HL-60 (cell line): ENCODE measurements at regions not wholly inside any gene's neighbourhood (a gene's known extent, or its start where the extent isn't known, plus 50 kb on each side); places are given as distances from the start of the nearest gene placed in this dataset.

Source experiments
- DNase-seq, 2 experiments: peaks; one replicate each; pipeline ENCODE4 v3.0.0-alpha.2; 2010 to 2020; ENCODE audit warnings: low read depth in 1 of 2, low spot score in 1 of 2
- H3K27ac ChIP-seq: fragments of 250-450 bp; sonication (Bioruptor Pico); replicated peaks from 2 replicates; pipeline ENCODE4 v1.5.1; 2020; ENCODE audit warnings: mild to moderate bottlenecking, moderate library complexity
- H3K27me3 ChIP-seq: fragments of 250-450 bp; sonication (Bioruptor Pico); 2 replicates; pipeline ENCODE4 v1.5.1; 2021; ENCODE audit warnings: mild to moderate bottlenecking, moderate library complexity; ENCODE audit not compliant: insufficient read depth, poor library complexity, severe bottlenecking
- H3K4me3 ChIP-seq: replicated peaks from 2 replicates; pipeline ENCODE4 v1.5.1; 2011; ENCODE audit warnings: mild to moderate bottlenecking, control low read depth, low read length; ENCODE audit not compliant: insufficient read depth
- CTCF ChIP-seq: IDR thresholded peaks from one replicate; pipeline ENCODE4 v1.5.1; 2011; ENCODE audit warnings: low read length, control low read depth, inconsistent platforms; ENCODE audit not compliant: insufficient read depth
- GABPA ChIP-seq: IDR thresholded peaks from 2 replicates; pipeline ENCODE4 v1.6.1; 2012; ENCODE audit warnings: low read depth
- POLR2AphosphoS5 ChIP-seq: IDR thresholded peaks from 2 replicates; pipeline ENCODE4 v1.6.1; 2012; ENCODE audit warnings: low read depth
- SPI1 ChIP-seq: IDR thresholded peaks from 2 replicates; pipeline ENCODE4 v1.6.1; 2012; ENCODE audit warnings: low read depth, mild to moderate bottlenecking, borderline replicate concordance
- TF ChIP-seq, protein P1 (sequence below): IDR thresholded peaks from 2 replicates; pipeline ENCODE4 v1.6.1; 2012; ENCODE audit warnings: low read depth; ENCODE audit not compliant: insufficient replicate concordance

GRCh38 chr9:78123808-78124207, 92.2 kb upstream of the GNAQ start:
- H3K27ac ChIP-seq = no peak overlapping the region
- H3K27me3 ChIP-seq = no peaks in the 10 kb centered on the region
- no peak for DNase-seq
- no peak overlapping the region for H3K4me3 ChIP-seq
- TF ChIP-seq CTCF (no peak), SPI1 (no peak), POLR2AphosphoS5 (no peak), GABPA (no peak)
- TF ChIP-seq, protein P1, sequence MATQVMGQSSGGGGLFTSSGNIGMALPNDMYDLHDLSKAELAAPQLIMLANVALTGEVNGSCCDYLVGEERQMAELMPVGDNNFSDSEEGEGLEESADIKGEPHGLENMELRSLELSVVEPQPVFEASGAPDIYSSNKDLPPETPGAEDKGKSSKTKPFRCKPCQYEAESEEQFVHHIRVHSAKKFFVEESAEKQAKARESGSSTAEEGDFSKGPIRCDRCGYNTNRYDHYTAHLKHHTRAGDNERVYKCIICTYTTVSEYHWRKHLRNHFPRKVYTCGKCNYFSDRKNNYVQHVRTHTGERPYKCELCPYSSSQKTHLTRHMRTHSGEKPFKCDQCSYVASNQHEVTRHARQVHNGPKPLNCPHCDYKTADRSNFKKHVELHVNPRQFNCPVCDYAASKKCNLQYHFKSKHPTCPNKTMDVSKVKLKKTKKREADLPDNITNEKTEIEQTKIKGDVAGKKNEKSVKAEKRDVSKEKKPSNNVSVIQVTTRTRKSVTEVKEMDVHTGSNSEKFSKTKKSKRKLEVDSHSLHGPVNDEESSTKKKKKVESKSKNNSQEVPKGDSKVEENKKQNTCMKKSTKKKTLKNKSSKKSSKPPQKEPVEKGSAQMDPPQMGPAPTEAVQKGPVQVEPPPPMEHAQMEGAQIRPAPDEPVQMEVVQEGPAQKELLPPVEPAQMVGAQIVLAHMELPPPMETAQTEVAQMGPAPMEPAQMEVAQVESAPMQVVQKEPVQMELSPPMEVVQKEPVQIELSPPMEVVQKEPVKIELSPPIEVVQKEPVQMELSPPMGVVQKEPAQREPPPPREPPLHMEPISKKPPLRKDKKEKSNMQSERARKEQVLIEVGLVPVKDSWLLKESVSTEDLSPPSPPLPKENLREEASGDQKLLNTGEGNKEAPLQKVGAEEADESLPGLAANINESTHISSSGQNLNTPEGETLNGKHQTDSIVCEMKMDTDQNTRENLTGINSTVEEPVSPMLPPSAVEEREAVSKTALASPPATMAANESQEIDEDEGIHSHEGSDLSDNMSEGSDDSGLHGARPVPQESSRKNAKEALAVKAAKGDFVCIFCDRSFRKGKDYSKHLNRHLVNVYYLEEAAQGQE = no peak

- TF ChIP-seq SPI1 = no peak
- TF ChIP-seq, protein P1 = no peak
- TF ChIP-seq CTCF = no peak
- TF ChIP-seq GABPA = no peak
- no peak for TF ChIP-seq POLR2AphosphoS5
- Histone ChIP-seq H3K27ac (no peak overlapping the region), H3K4me3 (no peak overlapping the region), H3K27me3 (no peaks in the 10 kb centered on the region)
- DNase-seq = no peak
These were observed 91.0 kb upstream of the GNAQ start for GRCh38 chr9:78122631-78123030.

GRCh38 chr9:78121488-78121887, 89.9 kb upstream of the GNAQ start:
- peak in 1 of 2 experiments; percentile 80 for DNase-seq
- Histone ChIP-seq H3K27me3 (no peaks in the 10 kb centered on the region), H3K4me3 (no peak overlapping the region), H3K27ac (no peak overlapping the region)
- TF ChIP-seq, protein P1 = no peak
- TF ChIP-seq CTCF (peak; percentile 60), POLR2AphosphoS5 (no peak), GABPA (no peak), SPI1 (peak; percentile 69; the same call in 1 of the 2 replicates)
